ENCODE measurements at regions not wholly inside any gene's neighbourhood (a gene's known extent, or its start where the extent isn't known, plus 50 kb on each side); places are given as distances from the start of the nearest gene placed in this dataset.
"Not testable (repeated sequence)": the region's sequence is repeated elsewhere in the genome, so short reads cannot be mapped to it uniquely, and the experiment has no call there.

GRCh38 chr5:51156222-51156621 lies 227.0 kb upstream of the ISL1 start:
- H3K9me3 ChIP-seq (ENCODE audit: insufficient read depth, low read depth, low read length): no peaks in the 10 kb centered on the region
- H3K4me3 ChIP-seq (ENCODE audit: low read length): no peak overlapping the region
- no peak overlapping the region for H3K9ac ChIP-seq (ENCODE audit: low read depth, low read length)
- H3K4me1 ChIP-seq (ENCODE audit: insufficient read depth, low read length): peaks cover 8% of the 10 kb centered on the region; the same call in 1 of the 2 replicates
- no peak overlapping the region for H3K27ac ChIP-seq (ENCODE audit: low read length)
- H3K36me3 ChIP-seq (ENCODE audit: insufficient read depth, low read depth, low read length): no peaks in the 10 kb centered on the region
- no peaks in the 10 kb centered on the region for H3K27me3 ChIP-seq (ENCODE audit: insufficient read depth, low read length)

- Histone ChIP-seq H3K4me1 (ENCODE audit: insufficient read depth, low read length) (peaks cover 8% of the 10 kb centered on the region; the same call in 1 of the 2 replicates), H3K4me3 (ENCODE audit: low read length) (no peak overlapping the region)
Observed at GRCh38 chr5:51156838-51157237, 226.4 kb upstream of the ISL1 start.

GRCh38 chr5:51159164-51159563 lies 224.1 kb upstream of the ISL1 start:
- no peak overlapping the region for H3K9ac ChIP-seq (ENCODE audit: low read depth, low read length)
- H3K27me3 ChIP-seq (ENCODE audit: insufficient read depth, low read length): no peaks in the 10 kb centered on the region
- peaks cover 8% of the 10 kb centered on the region; the same call in 1 of the 2 replicates for H3K4me1 ChIP-seq (ENCODE audit: insufficient read depth, low read length)
- H3K4me3 ChIP-seq (ENCODE audit: low read length): no peak overlapping the region
- no peaks in the 10 kb centered on the region for H3K36me3 ChIP-seq (ENCODE audit: insufficient read depth, low read depth, low read length)
- H3K27ac ChIP-seq (ENCODE audit: low read length): no peak overlapping the region
- peaks cover 7% of the 10 kb centered on the region; the same call in 1 of the 2 replicates for H3K9me3 ChIP-seq (ENCODE audit: insufficient read depth, low read depth, low read length)

More at GRCh38 chr5:51156838-51157237, 226.4 kb upstream of the ISL1 start:
- Histone ChIP-seq H3K36me3 (ENCODE audit: insufficient read depth, low read depth, low read length) (no peaks in the 10 kb centered on the region), H3K27ac (ENCODE audit: low read length) (no peak overlapping the region), H3K9ac (ENCODE audit: low read depth, low read length) (no peak overlapping the region), H3K27me3 (ENCODE audit: insufficient read depth, low read length) (no peaks in the 10 kb centered on the region), H3K9me3 (ENCODE audit: insufficient read depth, low read depth, low read length) (peaks cover under 1% of the 10 kb centered on the region; the same call in 1 of the 2 replicates)

GRCh38 chr5:51159606-51160005 lies 223.6 kb upstream of the ISL1 start:
- peaks cover 7% of the 10 kb centered on the region; the same call in 1 of the 2 replicates for H3K9me3 ChIP-seq (ENCODE audit: insufficient read depth, low read depth, low read length)
- H3K36me3 ChIP-seq (ENCODE audit: insufficient read depth, low read depth, low read length): no peaks in the 10 kb centered on the region
- no peak overlapping the region for H3K27ac ChIP-seq (ENCODE audit: low read length)
- no peaks in the 10 kb centered on the region for H3K27me3 ChIP-seq (ENCODE audit: insufficient read depth, low read length)
- peaks cover 8% of the 10 kb centered on the region; the same call in 1 of the 2 replicates for H3K4me1 ChIP-seq (ENCODE audit: insufficient read depth, low read length)
- no peak overlapping the region for H3K4me3 ChIP-seq (ENCODE audit: low read length)
- no peak overlapping the region for H3K9ac ChIP-seq (ENCODE audit: low read depth, low read length)

GRCh38 chr5:51162245-51162644 lies 221.0 kb upstream of the ISL1 start:
- peaks cover 7% of the 10 kb centered on the region; the same call in 1 of the 2 replicates for H3K9me3 ChIP-seq (ENCODE audit: insufficient read depth, low read depth, low read length)
- H3K4me3 ChIP-seq (ENCODE audit: low read length): no peak overlapping the region
- H3K27me3 ChIP-seq (ENCODE audit: insufficient read depth, low read length): no peaks in the 10 kb centered on the region
- H3K27ac ChIP-seq (ENCODE audit: low read length): no peak overlapping the region
- peaks cover 3% of the 10 kb centered on the region; the same call in 1 of the 2 replicates for H3K4me1 ChIP-seq (ENCODE audit: insufficient read depth, low read length)
- no peaks in the 10 kb centered on the region for H3K36me3 ChIP-seq (ENCODE audit: insufficient read depth, low read depth, low read length)
- no peak overlapping the region for H3K9ac ChIP-seq (ENCODE audit: low read depth, low read length)

- not testable (repeated sequence) for H3K36me3 ChIP-seq (ENCODE audit: insufficient read depth, low read depth, low read length); H3K4me3 ChIP-seq (ENCODE audit: low read length); H3K27me3 ChIP-seq (ENCODE audit: insufficient read depth, low read length); H3K9ac ChIP-seq (ENCODE audit: low read depth, low read length); H3K27ac ChIP-seq (ENCODE audit: low read length); H3K9me3 ChIP-seq (ENCODE audit: insufficient read depth, low read depth, low read length); H3K4me1 ChIP-seq (ENCODE audit: insufficient read depth, low read length)
Observed at GRCh38 chr5:51165621-51166020, 217.6 kb upstream of the ISL1 start.

GRCh38 chr5:51172903-51173626 lies 210.2 kb upstream of the ISL1 start:
- H3K9me3 ChIP-seq (ENCODE audit: insufficient read depth, low read depth, low read length): no peaks in the 10 kb centered on the region
- H3K4me3 ChIP-seq (ENCODE audit: low read length): peak overlapping the region; percentile 46
- H3K27me3 ChIP-seq (ENCODE audit: insufficient read depth, low read length): no peaks in the 10 kb centered on the region
- no peak overlapping the region for H3K27ac ChIP-seq (ENCODE audit: low read length)
- H3K4me1 ChIP-seq (ENCODE audit: insufficient read depth, low read length): peaks cover 11% of the 10 kb centered on the region; the same call in 1 of the 2 replicates
- H3K9ac ChIP-seq (ENCODE audit: low read depth, low read length): peak overlapping the region; percentile 5
- H3K36me3 ChIP-seq (ENCODE audit: insufficient read depth, low read depth, low read length): no peaks in the 10 kb centered on the region

GRCh38 chr5:51181208-51181894 lies 201.9 kb upstream of the ISL1 start:
- Histone ChIP-seq H3K9ac (ENCODE audit: low read depth, low read length) (no peak overlapping the region), H3K4me1 (ENCODE audit: insufficient read depth, low read length) (peaks cover 2% of the 10 kb centered on the region; the same call in 1 of the 2 replicates)

GRCh38 chr5:51185850-51186329 lies 197.4 kb upstream of the ISL1 start:
- Histone ChIP-seq H3K4me1 (ENCODE audit: insufficient read depth, low read length) (peaks cover 11% of the 10 kb centered on the region; the same call in 1 of the 2 replicates), H3K27ac (ENCODE audit: low read length) (no peak overlapping the region), H3K9me3 (ENCODE audit: insufficient read depth, low read depth, low read length) (no peaks in the 10 kb centered on the region), H3K27me3 (ENCODE audit: insufficient read depth, low read length) (no peaks in the 10 kb centered on the region), H3K36me3 (ENCODE audit: insufficient read depth, low read depth, low read length) (no peaks in the 10 kb centered on the region), H3K9ac (ENCODE audit: low read depth, low read length) (no peak overlapping the region), H3K4me3 (ENCODE audit: low read length) (no peak overlapping the region)

More at GRCh38 chr5:51181208-51181894, 201.9 kb upstream of the ISL1 start:
- no peaks in the 10 kb centered on the region for H3K9me3 ChIP-seq (ENCODE audit: insufficient read depth, low read depth, low read length)
- no peaks in the 10 kb centered on the region for H3K36me3 ChIP-seq (ENCODE audit: insufficient read depth, low read depth, low read length)
- no peak overlapping the region for H3K27ac ChIP-seq (ENCODE audit: low read length)
- no peaks in the 10 kb centered on the region for H3K27me3 ChIP-seq (ENCODE audit: insufficient read depth, low read length)
- no peak overlapping the region for H3K4me3 ChIP-seq (ENCODE audit: low read length)

GRCh38 chr5:51188001-51188591 lies 195.2 kb upstream of the ISL1 start:
- Histone ChIP-seq H3K4me3 (ENCODE audit: low read length) (no peak overlapping the region), H3K9me3 (ENCODE audit: insufficient read depth, low read depth, low read length) (no peaks in the 10 kb centered on the region), H3K27me3 (ENCODE audit: insufficient read depth, low read length) (no peaks in the 10 kb centered on the region), H3K4me1 (ENCODE audit: insufficient read depth, low read length) (peaks cover 11% of the 10 kb centered on the region; the same call in 1 of the 2 replicates), H3K27ac (ENCODE audit: low read length) (no peak overlapping the region), H3K36me3 (ENCODE audit: insufficient read depth, low read depth, low read length) (no peaks in the 10 kb centered on the region), H3K9ac (ENCODE audit: low read depth, low read length) (no peak overlapping the region)

- Histone ChIP-seq H3K27ac (ENCODE audit: low read length) (no peak overlapping the region), H3K4me3 (ENCODE audit: low read length) (no peak overlapping the region), H3K4me1 (ENCODE audit: insufficient read depth, low read length) (no peaks in the 10 kb centered on the region), H3K36me3 (ENCODE audit: insufficient read depth, low read depth, low read length) (no peaks in the 10 kb centered on the region), H3K9ac (ENCODE audit: low read depth, low read length) (no peak overlapping the region), H3K9me3 (ENCODE audit: insufficient read depth, low read depth, low read length) (no peaks in the 10 kb centered on the region), H3K27me3 (ENCODE audit: insufficient read depth, low read length) (no peaks in the 10 kb centered on the region)
Observed at GRCh38 chr5:51194671-51195070, 188.6 kb upstream of the ISL1 start.

Data from iPS-20b (cell line).